ENCODE measurements at regions not wholly inside any gene's neighbourhood (a gene's known extent, or its start where the extent isn't known, plus 50 kb on each side); places are given as distances from the start of the nearest gene placed in this dataset.
"Not testable (repeated sequence)": the region's sequence is repeated elsewhere in the genome, so short reads cannot be mapped to it uniquely, and the experiment has no call there.

DNA sequence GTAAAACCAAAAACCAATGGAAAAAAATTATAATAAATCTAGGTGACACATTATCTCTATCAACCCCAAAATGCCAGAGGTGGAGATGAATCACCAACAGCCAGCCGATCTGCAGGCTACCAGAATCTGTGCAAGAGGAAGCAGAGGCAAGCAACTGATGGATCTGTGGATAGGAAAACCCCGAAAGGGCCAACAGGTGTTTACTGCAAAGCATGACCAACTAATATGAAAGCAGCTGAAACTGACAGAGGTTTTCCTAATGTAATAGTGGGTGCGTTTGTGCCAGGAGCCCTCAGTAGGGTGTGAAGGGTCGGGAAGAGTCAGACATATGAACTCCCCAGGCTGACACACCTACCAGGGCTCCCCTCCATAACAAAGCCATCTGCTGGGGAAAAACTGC, 554.6 kb downstream of the RFC3 start:
- TF ChIP-seq, protein P1, sequence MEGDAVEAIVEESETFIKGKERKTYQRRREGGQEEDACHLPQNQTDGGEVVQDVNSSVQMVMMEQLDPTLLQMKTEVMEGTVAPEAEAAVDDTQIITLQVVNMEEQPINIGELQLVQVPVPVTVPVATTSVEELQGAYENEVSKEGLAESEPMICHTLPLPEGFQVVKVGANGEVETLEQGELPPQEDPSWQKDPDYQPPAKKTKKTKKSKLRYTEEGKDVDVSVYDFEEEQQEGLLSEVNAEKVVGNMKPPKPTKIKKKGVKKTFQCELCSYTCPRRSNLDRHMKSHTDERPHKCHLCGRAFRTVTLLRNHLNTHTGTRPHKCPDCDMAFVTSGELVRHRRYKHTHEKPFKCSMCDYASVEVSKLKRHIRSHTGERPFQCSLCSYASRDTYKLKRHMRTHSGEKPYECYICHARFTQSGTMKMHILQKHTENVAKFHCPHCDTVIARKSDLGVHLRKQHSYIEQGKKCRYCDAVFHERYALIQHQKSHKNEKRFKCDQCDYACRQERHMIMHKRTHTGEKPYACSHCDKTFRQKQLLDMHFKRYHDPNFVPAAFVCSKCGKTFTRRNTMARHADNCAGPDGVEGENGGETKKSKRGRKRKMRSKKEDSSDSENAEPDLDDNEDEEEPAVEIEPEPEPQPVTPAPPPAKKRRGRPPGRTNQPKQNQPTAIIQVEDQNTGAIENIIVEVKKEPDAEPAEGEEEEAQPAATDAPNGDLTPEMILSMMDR (IDR thresholded peaks at IDR 0.05) = no peak
- TF ChIP-seq ZFX (IDR thresholded peaks at IDR 0.05; ENCODE audit: borderline replicate concordance) = no peak
- H3K27ac ChIP-seq = no peak overlapping the region

DNA sequence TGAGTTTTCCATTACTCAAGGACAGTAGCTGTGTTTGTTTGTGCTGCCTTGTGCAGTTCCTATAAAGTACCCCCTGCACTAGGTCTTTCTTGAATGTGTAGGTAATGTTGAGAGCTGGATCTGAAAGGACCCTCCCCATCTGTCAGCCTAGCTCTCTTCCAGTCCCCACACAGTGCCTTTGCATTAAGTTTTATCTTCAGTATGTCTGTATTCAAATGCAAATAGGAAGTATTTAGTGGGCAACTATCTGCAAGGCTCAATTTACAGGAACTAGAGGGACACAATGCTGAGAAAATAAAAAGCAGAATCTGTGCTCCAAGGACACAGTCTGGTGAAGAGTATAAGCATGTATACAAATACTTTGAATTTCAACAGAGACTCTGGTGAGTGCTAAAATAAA, 558.5 kb downstream of the RFC3 start:
- TF ChIP-seq ZFX (IDR thresholded peaks at IDR 0.05; ENCODE audit: borderline replicate concordance) = no peak
- TF ChIP-seq, protein P1 (IDR thresholded peaks at IDR 0.05) = no peak
- H3K27ac ChIP-seq = no peak overlapping the region

DNA sequence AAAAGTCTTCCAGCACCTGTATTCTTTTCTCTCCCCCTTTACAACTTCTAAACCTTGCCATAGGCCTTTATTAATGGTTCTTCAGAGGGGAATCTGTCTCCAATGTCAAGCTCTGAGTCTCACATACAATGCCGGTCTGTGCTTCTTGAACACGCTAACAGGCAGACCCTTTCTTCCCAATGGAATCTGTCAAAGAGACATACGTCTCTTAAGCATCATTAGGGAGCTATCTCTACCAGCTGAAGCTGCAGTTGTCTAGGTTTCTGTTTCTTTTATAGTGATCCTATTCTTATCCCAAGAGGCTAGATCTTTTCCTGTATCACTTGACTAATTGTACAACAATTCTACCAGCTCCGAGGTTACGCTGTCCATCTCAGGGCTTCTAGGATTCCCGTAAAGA, 560.8 kb upstream of the NBEA start:
- TF ChIP-seq, protein P1 (IDR thresholded peaks at IDR 0.05) = no peak
- TF ChIP-seq ZFX (IDR thresholded peaks at IDR 0.05; ENCODE audit: borderline replicate concordance) = no peak
- H3K27ac ChIP-seq = no peak overlapping the region

DNA sequence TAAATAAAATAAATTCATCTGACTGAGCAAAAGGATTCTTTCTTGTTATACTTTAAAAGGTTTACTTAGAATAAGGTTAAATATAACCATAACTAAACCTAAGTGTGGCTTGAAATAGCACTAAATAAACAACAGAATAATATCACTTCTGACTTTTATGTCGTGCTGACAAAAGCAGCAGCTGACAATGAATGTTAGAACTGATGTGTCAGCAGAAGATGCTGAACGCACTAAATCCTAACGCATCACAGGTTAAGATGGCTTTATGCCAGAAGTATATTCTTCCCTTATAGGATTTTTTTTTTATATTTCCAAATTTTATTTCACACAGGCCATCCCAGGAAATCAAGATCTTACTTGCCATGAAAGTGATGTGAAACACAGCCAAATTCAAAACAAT, 558.3 kb upstream of the NBEA start:
- H3K27ac ChIP-seq = no peak overlapping the region
- no peak for TF ChIP-seq ZFX (IDR thresholded peaks at IDR 0.05; ENCODE audit: borderline replicate concordance)
- TF ChIP-seq, protein P1 (IDR thresholded peaks at IDR 0.05) = no peak

DNA sequence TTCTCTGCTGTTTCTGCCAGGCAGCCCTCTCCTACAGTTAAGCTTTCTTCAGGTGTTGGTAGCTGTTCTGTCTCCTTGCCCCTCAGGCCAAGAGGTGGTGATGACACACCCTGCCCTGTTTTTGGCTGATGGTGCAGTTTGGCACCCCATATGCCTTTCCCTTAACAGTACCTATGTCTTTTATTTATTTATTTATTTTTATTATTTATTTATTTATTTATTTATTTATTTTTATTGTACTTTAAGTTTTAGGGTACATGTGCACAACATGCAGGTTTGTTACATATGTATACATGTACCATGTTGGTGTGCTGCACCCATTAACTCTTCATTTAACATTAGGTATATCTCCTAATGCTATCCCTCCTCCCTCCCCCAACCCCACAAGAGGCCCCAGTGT, 555.8 kb upstream of the NBEA start:
- not testable (repeated sequence) for H3K27ac ChIP-seq

DNA sequence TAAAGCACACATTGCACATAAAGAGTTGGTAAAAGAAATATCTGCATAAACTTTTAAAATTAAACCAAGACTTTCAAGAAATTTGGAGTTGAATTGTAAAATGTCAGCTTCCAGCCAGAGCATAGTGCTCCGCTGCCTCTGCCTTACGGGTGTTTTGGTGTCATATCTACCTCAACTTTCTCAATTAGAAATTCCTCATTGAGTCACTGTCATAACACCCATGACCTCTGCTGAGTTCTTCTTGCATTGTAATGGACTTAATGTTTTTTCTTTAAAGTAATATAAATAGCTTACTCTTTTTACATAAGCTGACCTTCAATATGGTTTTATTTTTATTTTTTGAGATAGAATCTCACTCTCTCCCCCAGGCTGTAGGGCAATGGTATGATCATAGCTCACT, 551.0 kb upstream of the NBEA start:
- no peak for TF ChIP-seq ZFX (IDR thresholded peaks at IDR 0.05; ENCODE audit: borderline replicate concordance)
- TF ChIP-seq, protein P1 (IDR thresholded peaks at IDR 0.05) = no peak
- H3K27ac ChIP-seq = no peak overlapping the region

DNA sequence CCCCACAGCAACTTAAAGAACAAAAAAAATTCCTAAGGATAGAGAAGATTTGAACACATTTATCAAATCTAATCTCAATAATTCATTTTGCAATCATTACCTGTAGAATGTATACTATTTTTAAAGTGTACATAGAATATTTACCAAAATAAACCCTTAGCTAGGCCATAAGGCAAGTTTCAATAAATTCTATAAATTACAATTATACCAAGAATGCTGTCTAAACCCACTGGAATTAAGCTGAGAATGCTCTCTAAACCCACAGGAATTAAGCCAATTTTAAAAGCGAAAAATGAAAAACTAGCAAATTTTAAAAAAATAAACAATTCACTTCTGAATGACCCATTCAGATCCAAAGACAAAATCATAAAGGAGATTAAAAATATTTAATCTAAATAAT, 540.4 kb upstream of the NBEA start:
- no peak for TF ChIP-seq ZFX (IDR thresholded peaks at IDR 0.05; ENCODE audit: borderline replicate concordance)
- TF ChIP-seq, protein P1 (IDR thresholded peaks at IDR 0.05) = no peak
- H3K27ac ChIP-seq = no peak overlapping the region

DNA sequence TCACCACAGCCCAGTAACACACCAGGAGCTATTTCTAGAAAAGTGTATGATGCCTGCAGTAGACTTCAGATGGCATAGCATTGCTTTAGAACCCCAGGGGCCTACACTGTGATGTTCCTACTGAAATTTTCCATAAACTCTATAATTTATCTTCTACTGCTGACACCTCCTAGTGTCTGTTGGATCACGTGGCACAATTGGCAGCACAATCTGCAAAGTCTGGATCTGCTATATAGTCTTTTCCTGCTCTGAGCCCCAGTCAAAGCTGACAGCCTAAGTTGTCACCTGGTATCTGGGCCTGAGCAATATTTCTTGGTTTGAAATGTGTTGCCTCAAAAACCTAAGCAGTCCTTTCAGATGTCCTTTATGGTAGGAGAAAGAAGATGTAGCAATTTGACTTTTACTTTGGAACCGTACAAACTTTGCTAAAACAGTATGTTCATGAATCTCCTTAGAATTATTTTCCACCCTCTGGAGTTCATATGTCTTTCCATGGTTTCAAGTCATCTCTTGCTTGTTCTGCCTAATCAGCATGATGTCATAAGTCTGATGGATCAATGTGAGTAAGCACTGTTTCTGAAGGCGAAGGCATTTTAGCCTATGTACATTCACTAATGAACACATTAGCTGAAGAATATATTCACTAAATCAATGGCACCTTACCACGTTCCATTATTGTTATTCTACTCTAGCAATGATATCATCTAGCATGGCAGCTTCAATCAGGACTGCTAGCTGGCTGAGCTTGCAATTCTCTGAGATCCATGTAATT, 536.5 kb upstream of the NBEA start:
- TF ChIP-seq, protein P1 (IDR thresholded peaks at IDR 0.05) = no peak
- no peak for TF ChIP-seq ZFX (IDR thresholded peaks at IDR 0.05; ENCODE audit: borderline replicate concordance)
- H3K27ac ChIP-seq = no peak overlapping the region

Data from 22Rv1 (cell line).